IMR-90 (cell line): ENCODE measurements at regions not wholly inside any gene's neighbourhood (a gene's known extent, or its start where the extent isn't known, plus 50 kb on each side); places are given as distances from the start of the nearest gene placed in this dataset.

Experiments
- ATAC-seq: fragments of 200-7000 bp; cut with Tn5 transposase; 2 replicates; pipeline ENCODE4 v1.9.1; 2020; ENCODE audit warnings: low read depth, mild to moderate bottlenecking, moderate library complexity
- BruUV-seq: library from RNA; stranded (reverse); fragments of 400-500 nt; replicated peaks from 2 replicates; lab custom pipeline; 2021; lab: Mats Ljungman, UMichigan
- CTCF ChIA-PET: fragments of 300-600 bp; formaldehyde crosslinking; extraction: SDS; loops from one replicate; lab custom pipeline; 2021; ENCODE audit warnings: antibody characterized with exemption; lab: Yijun Ruan, JAX
- POLR2A ChIA-PET: fragments of 300-600 bp; sonication (Branson Sonifier 250); formaldehyde crosslinking; loops from one replicate; lab custom pipeline; 2022; ENCODE audit warnings: antibody characterized with exemption; ENCODE audit not compliant: unreplicated experiment; lab: Charles Lee
- DNase-seq: peaks from one replicate; pipeline ENCODE4 v3.0.0; 2013
- H2AFZ ChIP-seq: replicated peaks from 2 replicates; pipeline ENCODE3; 2013; ENCODE audit warnings: low read length, mild to moderate bottlenecking; ENCODE audit not compliant: poor library complexity
- H2AK5ac ChIP-seq: 2 replicates; pipeline ENCODE4 v1.6.1; 2013; ENCODE audit warnings: low read depth, low read length, inconsistent platforms
- H2AK9ac ChIP-seq: replicated peaks from 2 replicates; pipeline ENCODE3; 2013; ENCODE audit warnings: mild to moderate bottlenecking, low read depth, low read length, moderate library complexity; ENCODE audit not compliant: poor library complexity
- H2BK120ac ChIP-seq: 2 replicates; pipeline ENCODE4 v1.6.1; 2013; ENCODE audit warnings: low read depth, low read length, inconsistent platforms
- H2BK15ac ChIP-seq: 3 replicates; pipeline ENCODE4 v1.6.1; 2013; ENCODE audit warnings: low read depth, low read length, inconsistent platforms
- H2BK20ac ChIP-seq: 2 replicates; pipeline ENCODE4 v1.6.1; 2013; ENCODE audit warnings: low read depth, mild to moderate bottlenecking, inconsistent platforms, low read length, moderate library complexity
- H2BK5ac ChIP-seq: 2 replicates; pipeline ENCODE4 v1.6.1; 2013; ENCODE audit warnings: mild to moderate bottlenecking, low read depth, low read length, inconsistent platforms; ENCODE audit not compliant: poor library complexity, severe bottlenecking
- H3K14ac ChIP-seq: replicated peaks from 2 replicates; pipeline ENCODE4 v1.6.1; 2013; ENCODE audit warnings: low read depth, low read length, inconsistent platforms
- H3K18ac ChIP-seq: 2 replicates; pipeline ENCODE4 v1.6.1; 2013; ENCODE audit warnings: low read depth, low read length, control low read depth
- H3K23ac ChIP-seq: 2 replicates; pipeline ENCODE4 v1.6.1; 2013; ENCODE audit warnings: low read depth, low read length, inconsistent platforms
- H3K27ac ChIP-seq: 2 replicates; pipeline ENCODE4 v1.5.1; 2013; ENCODE audit warnings: mild to moderate bottlenecking, control low read depth, low read length; ENCODE audit not compliant: insufficient read depth
- H3K27me3 ChIP-seq: 2 replicates; pipeline ENCODE4 v1.6.1; 2013; ENCODE audit warnings: low read length; ENCODE audit not compliant: control insufficient read depth, insufficient read depth
- H3K36me3 ChIP-seq: 2 replicates; pipeline ENCODE4 v1.6.1; 2013; ENCODE audit warnings: low read length, mixed read lengths; ENCODE audit not compliant: control insufficient read depth, insufficient read depth
- H3K4ac ChIP-seq: 2 replicates; pipeline ENCODE4 v1.6.1; 2013; ENCODE audit warnings: low read depth, low read length, inconsistent platforms
- H3K4me1 ChIP-seq: 2 replicates; pipeline ENCODE4 v1.6.1; 2013; ENCODE audit warnings: low read length, mixed read lengths; ENCODE audit not compliant: control insufficient read depth, insufficient read depth
- H3K4me2 ChIP-seq: 2 replicates; pipeline ENCODE4 v1.6.1; 2013; ENCODE audit warnings: low read depth, mild to moderate bottlenecking, control low read depth, low read length, moderate library complexity
- H3K4me3 ChIP-seq: 2 replicates; pipeline ENCODE4 v1.5.1; 2013; ENCODE audit warnings: low read depth, mild to moderate bottlenecking, control low read depth, low read length, moderate library complexity; ENCODE audit not compliant: insufficient read depth
- H3K56ac ChIP-seq: 2 replicates; pipeline ENCODE4 v1.6.1; 2013; ENCODE audit warnings: low read length, inconsistent platforms; ENCODE audit not compliant: insufficient read depth; ENCODE audit errors: extremely low read depth
- H3K79me1 ChIP-seq, 2 experiments: 2 replicates each; pipeline ENCODE4 v1.6.1; 2013; ENCODE audit warnings: low read length in 2 of 2, inconsistent platforms in 1 of 2, low read depth in 1 of 2
- H3K9ac ChIP-seq: 2 replicates; pipeline ENCODE4 v1.6.1; 2013; ENCODE audit warnings: low read depth, low read length, control low read depth
- H3K9me1 ChIP-seq: 2 replicates; pipeline ENCODE4 v1.6.1; 2013; ENCODE audit warnings: low read length, inconsistent platforms; ENCODE audit not compliant: insufficient read depth
- H3K9me3 ChIP-seq: 2 replicates; pipeline ENCODE4 v1.6.1; 2013; ENCODE audit warnings: low read length; ENCODE audit not compliant: control insufficient read depth, insufficient read depth
- H4K20me1 ChIP-seq: 2 replicates; pipeline ENCODE4 v1.6.1; 2013; ENCODE audit warnings: low read length, inconsistent platforms; ENCODE audit not compliant: insufficient read depth
- H4K5ac ChIP-seq: 2 replicates; pipeline ENCODE4 v1.6.1; 2013; ENCODE audit warnings: mild to moderate bottlenecking, low read depth, low read length, control low read depth
- H4K8ac ChIP-seq, 2 experiments: 2 replicates each; pipeline ENCODE4 v1.6.1; 2013; ENCODE audit warnings: low read depth in 2 of 2, low read length in 2 of 2, control low read depth in 1 of 2, inconsistent platforms in 1 of 2
- H4K91ac ChIP-seq: 2 replicates; pipeline ENCODE4 v1.6.1; 2013; ENCODE audit warnings: low read depth, low read length, inconsistent platforms; ENCODE audit not compliant: insufficient read depth
- MAFK ChIP-seq: IDR thresholded peaks from 2 replicates; pipeline ENCODE4 v1.6.1; 2012; ENCODE audit warnings: low read depth, low read length, improper control_type of control experiment
- dilution Hi-C: fragments of 300-500 bp; cut with HindIII; formaldehyde crosslinking; loops from one replicate; pipeline ENCODE4 v1.14.3; 2018; ENCODE audit warnings: low sequenced_read_pairs; ENCODE audit not compliant: unreplicated experiment
- in situ Hi-C: fragments of 300-500 bp; cut with MboI; formaldehyde crosslinking; loops from 3 replicates; pipeline ENCODE4 v1.14.3; 2019; ENCODE audit warnings: low sequenced_read_pairs, inconsistent platforms, mixed read lengths
- intact Hi-C: fragments of 100-400 bp; cut with micrococcal nuclease; formaldehyde crosslinking; loops from 2 replicates; pipeline ENCODE4 v1.10.0; 2022

- H2AK9ac ChIP-seq: no peak overlapping the region
- H3K4me1 ChIP-seq: no peaks in the 10 kb centered on the region
- H2BK120ac ChIP-seq: no peak overlapping the region
- H3K4ac ChIP-seq: no peak overlapping the region
- intact Hi-C loops (no loop called here), dilution Hi-C loops (no loop called here), in situ Hi-C loops (no loop called here)
- ChIA-PET CTCF (interaction anchor here (0.7 kb wide), 1 partner anchor 182 kb away, joined by 3 read pairs; no protein-coding TSS in a partner anchor), POLR2A (no interaction called here)
- no peak overlapping the region for H2AK5ac ChIP-seq
- H3K14ac ChIP-seq: no peak overlapping the region
- H3K18ac ChIP-seq: no peak overlapping the region
- H2BK20ac ChIP-seq: no peak overlapping the region
- no peak overlapping the region for H2AFZ ChIP-seq
- no peak overlapping the region for H3K56ac ChIP-seq
- H3K79me1 ChIP-seq: no peaks in the 10 kb centered on the region
- no peak overlapping the region for H2BK5ac ChIP-seq
- DNase-seq: no peak
- H4K91ac ChIP-seq: no peak overlapping the region
- no peaks in the 10 kb centered on the region for H3K27me3 ChIP-seq
- H3K4me3 ChIP-seq: no peak overlapping the region
- no peak for TF ChIP-seq MAFK
- H3K9ac ChIP-seq: no peak overlapping the region
- no peak overlapping the region for H4K5ac ChIP-seq
- H4K20me1 ChIP-seq: no peaks in the 10 kb centered on the region
- H4K8ac ChIP-seq: no peak overlapping the region
- no peaks in the 10 kb centered on the region for H3K9me1 ChIP-seq
- H2BK15ac ChIP-seq: no peak overlapping the region
- no peak overlapping the region for H3K4me2 ChIP-seq
- BruUV-seq: no TSS peak
- no peak overlapping the region for H3K23ac ChIP-seq
- no peak overlapping the region for H3K27ac ChIP-seq
- H3K9me3 ChIP-seq: no peaks in the 10 kb centered on the region
- no peak for ATAC-seq
- H3K36me3 ChIP-seq: no peaks in the 10 kb centered on the region
Observed at GRCh38 chr4:163732473-163732872, 238.0 kb downstream of the TMA16 start.
